ENCODE measurements at regions not wholly inside any gene's neighbourhood (a gene's known extent, or its start where the extent isn't known, plus 50 kb on each side); places are given as distances from the start of the nearest gene placed in this dataset.

DNA sequence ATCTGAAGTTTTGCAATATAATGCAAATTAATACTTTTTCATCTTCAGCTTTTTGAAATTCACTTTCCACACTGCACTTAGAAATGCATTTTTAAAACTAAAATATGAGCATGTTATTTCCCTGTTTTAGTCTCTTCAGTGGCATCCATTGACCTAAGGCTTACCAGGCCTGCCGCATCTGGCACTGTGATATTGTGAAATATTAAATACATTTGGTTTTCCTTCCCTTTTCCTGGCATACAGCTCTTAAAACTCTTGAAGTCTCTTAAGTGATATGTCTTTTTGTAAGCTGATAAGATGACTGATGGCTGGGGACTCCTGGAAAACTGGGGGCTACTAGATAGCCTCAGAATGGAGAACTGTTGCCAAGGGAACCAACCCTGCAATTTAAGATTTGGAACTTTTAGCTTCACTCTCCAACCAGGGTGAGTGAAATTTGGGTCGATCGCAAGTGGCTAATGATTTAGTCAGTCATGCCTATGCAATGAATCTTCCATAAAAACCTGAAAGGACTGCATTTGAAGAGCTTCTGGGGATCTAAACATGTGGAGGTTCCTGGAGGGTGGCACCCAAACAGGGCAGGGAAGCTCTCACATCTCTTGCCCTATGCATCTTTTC, 75.5 kb upstream of the PDC start (continued):
- TF ChIP-seq, protein P1, sequence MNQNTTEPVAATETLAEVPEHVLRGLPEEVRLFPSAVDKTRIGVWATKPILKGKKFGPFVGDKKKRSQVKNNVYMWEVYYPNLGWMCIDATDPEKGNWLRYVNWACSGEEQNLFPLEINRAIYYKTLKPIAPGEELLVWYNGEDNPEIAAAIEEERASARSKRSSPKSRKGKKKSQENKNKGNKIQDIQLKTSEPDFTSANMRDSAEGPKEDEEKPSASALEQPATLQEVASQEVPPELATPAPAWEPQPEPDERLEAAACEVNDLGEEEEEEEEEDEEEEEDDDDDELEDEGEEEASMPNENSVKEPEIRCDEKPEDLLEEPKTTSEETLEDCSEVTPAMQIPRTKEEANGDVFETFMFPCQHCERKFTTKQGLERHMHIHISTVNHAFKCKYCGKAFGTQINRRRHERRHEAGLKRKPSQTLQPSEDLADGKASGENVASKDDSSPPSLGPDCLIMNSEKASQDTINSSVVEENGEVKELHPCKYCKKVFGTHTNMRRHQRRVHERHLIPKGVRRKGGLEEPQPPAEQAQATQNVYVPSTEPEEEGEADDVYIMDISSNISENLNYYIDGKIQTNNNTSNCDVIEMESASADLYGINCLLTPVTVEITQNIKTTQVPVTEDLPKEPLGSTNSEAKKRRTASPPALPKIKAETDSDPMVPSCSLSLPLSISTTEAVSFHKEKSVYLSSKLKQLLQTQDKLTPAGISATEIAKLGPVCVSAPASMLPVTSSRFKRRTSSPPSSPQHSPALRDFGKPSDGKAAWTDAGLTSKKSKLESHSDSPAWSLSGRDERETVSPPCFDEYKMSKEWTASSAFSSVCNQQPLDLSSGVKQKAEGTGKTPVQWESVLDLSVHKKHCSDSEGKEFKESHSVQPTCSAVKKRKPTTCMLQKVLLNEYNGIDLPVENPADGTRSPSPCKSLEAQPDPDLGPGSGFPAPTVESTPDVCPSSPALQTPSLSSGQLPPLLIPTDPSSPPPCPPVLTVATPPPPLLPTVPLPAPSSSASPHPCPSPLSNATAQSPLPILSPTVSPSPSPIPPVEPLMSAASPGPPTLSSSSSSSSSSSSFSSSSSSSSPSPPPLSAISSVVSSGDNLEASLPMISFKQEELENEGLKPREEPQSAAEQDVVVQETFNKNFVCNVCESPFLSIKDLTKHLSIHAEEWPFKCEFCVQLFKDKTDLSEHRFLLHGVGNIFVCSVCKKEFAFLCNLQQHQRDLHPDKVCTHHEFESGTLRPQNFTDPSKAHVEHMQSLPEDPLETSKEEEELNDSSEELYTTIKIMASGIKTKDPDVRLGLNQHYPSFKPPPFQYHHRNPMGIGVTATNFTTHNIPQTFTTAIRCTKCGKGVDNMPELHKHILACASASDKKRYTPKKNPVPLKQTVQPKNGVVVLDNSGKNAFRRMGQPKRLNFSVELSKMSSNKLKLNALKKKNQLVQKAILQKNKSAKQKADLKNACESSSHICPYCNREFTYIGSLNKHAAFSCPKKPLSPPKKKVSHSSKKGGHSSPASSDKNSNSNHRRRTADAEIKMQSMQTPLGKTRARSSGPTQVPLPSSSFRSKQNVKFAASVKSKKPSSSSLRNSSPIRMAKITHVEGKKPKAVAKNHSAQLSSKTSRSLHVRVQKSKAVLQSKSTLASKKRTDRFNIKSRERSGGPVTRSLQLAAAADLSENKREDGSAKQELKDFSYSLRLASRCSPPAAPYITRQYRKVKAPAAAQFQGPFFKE (tag by site-specific recombination; IDR thresholded peaks at IDR 0.05; ENCODE audit: borderline replicate concordance): no peak
- TF ChIP-seq KLF9 (tag by site-specific recombination; IDR thresholded peaks at IDR 0.05; ENCODE audit: low read depth) (no peak), ZFHX2 (tag by site-specific recombination; conservative IDR thresholded peaks at IDR 0.05) (no peak), PRDM1 (tag by site-specific recombination; IDR thresholded peaks at IDR 0.05) (no peak)
- TF ChIP-seq, protein P2, sequence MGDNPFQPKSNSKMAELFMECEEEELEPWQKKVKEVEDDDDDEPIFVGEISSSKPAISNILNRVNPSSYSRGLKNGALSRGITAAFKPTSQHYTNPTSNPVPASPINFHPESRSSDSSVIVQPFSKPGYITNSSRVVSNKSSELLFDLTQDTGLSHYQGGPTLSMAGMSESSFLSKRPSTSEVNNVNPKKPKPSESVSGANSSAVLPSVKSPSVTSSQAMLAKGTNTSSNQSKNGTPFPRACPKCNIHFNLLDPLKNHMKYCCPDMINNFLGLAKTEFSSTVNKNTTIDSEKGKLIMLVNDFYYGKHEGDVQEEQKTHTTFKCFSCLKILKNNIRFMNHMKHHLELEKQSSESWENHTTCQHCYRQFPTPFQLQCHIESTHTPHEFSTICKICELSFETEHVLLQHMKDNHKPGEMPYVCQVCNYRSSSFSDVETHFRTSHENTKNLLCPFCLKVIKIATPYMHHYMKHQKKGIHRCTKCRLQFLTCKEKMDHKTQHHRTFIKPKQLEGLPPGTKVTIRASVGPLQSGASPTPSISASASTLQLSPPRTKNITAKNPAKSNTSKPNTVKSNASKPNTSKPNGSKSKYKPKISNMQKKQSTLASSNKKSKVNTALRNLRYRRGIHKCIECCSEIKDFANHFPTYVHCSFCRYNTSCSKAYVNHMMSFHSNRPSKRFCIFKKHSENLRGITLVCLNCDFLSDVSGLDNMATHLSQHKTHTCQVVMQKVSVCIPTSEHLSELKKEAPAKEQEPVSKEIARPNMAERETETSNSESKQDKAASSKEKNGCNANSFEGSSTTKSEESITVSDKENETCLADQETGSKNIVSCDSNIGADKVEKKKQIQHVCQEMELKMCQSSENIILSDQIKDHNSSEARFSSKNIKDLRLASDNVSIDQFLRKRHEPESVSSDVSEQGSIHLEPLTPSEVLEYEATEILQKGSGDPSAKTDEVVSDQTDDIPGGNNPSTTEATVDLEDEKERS (tag by site-specific recombination; IDR thresholded peaks at IDR 0.05): no peak
- TF ChIP-seq, protein P3, sequence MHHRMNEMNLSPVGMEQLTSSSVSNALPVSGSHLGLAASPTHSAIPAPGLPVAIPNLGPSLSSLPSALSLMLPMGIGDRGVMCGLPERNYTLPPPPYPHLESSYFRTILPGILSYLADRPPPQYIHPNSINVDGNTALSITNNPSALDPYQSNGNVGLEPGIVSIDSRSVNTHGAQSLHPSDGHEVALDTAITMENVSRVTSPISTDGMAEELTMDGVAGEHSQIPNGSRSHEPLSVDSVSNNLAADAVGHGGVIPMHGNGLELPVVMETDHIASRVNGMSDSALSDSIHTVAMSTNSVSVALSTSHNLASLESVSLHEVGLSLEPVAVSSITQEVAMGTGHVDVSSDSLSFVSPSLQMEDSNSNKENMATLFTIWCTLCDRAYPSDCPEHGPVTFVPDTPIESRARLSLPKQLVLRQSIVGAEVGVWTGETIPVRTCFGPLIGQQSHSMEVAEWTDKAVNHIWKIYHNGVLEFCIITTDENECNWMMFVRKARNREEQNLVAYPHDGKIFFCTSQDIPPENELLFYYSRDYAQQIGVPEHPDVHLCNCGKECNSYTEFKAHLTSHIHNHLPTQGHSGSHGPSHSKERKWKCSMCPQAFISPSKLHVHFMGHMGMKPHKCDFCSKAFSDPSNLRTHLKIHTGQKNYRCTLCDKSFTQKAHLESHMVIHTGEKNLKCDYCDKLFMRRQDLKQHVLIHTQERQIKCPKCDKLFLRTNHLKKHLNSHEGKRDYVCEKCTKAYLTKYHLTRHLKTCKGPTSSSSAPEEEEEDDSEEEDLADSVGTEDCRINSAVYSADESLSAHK (tag by site-specific recombination; IDR thresholded peaks at IDR 0.05): no peak

DNA sequence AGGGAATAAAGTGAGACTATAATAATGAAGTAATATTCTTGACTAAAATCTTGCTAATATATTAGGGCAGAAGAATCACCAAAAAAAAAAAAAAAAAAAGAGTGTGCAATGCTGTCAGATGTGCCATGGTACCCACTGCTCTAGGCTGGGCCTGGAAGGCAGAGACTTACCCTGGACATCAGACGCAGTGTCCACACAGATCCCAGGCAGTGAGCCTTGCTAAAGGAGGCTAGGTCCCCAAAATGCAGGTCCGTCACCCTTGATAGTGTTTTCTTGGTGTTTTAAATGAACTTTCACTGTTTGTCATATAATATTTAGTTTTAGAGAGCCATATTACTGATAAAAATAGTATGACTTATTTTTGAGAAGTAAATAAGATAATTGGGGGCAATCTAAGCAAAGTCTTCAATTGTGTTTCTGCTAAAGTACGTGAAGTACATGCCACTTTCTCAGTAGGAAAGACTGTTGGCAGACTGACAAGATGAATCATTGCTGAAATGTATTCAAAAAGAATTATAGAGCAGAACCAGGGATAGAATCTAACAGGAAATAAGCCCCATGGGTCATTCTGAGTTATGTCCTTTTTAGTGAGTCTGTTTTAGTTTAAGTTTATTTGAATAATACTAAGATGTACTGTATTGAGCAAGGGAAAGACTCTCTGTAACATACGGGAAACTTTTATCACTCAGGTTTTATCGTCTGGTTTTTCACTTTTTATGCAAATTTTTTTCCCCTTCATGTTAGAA, 74.6 kb upstream of the PDC start:
- no peaks in the 10 kb centered on the region for H3K9me3 ChIP-seq (ENCODE audit: control insufficient read depth, insufficient read depth, low read depth, low read length)
- ChIA-PET POLR2A (no interaction called here), CTCF (no interaction called here)
- H3K4me3 ChIP-seq (ENCODE audit: low read depth, low read length): no peak overlapping the region
- H3K27ac ChIP-seq (ENCODE audit: extremely low read depth, low read depth, low read length): no peak overlapping the region
- H3K4me1 ChIP-seq (ENCODE audit: control insufficient read depth, insufficient read depth, low read length): no peaks in the 10 kb centered on the region
- no peaks in the 10 kb centered on the region for H3K36me3 ChIP-seq (ENCODE audit: control insufficient read depth in 2 of 2, insufficient read depth in 1 of 2, low read length in 2 of 2)
- TF ChIP-seq FEZF1 (tag by site-specific recombination; IDR thresholded peaks at IDR 0.05): no peak
- no peak for TF ChIP-seq ZNF324 (tag by site-specific recombination; IDR thresholded peaks at IDR 0.05)
- no peak for TF ChIP-seq ZFP3 (tag by site-specific recombination; IDR thresholded peaks at IDR 0.05; ENCODE audit: low read depth)
- no peak for TF ChIP-seq ZSCAN16 (tag by site-specific recombination; IDR thresholded peaks at IDR 0.05)
- no peak for TF ChIP-seq ZNF558 (tag by site-specific recombination; IDR thresholded peaks at IDR 0.05)
- TF ChIP-seq ZSCAN23 (tag by site-specific recombination; IDR thresholded peaks at IDR 0.05): no peak
- TF ChIP-seq, protein P4, sequence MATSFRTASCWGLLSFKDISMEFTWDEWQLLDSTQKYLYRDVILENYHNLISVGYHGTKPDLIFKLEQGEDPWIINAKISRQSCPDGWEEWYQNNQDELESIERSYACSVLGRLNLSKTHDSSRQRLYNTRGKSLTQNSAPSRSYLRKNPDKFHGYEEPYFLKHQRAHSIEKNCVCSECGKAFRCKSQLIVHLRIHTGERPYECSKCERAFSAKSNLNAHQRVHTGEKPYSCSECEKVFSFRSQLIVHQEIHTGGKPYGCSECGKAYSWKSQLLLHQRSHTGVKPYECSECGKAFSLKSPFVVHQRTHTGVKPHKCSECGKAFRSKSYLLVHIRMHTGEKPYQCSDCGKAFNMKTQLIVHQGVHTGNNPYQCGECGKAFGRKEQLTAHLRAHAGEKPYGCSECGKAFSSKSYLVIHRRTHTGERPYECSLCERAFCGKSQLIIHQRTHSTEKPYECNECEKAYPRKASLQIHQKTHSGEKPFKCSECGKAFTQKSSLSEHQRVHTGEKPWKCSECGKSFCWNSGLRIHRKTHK (tag by site-specific recombination; IDR thresholded peaks at IDR 0.05): no peak
- TF ChIP-seq ZBTB17 (tag by site-specific recombination; IDR thresholded peaks at IDR 0.05): no peak
- TF ChIP-seq PRDM10 (tag by site-specific recombination; IDR thresholded peaks at IDR 0.05): no peak
- TF ChIP-seq ZNF37A (tag by site-specific recombination; IDR thresholded peaks at IDR 0.05): no peak
- TF ChIP-seq IKZF3 (tag by site-specific recombination; IDR thresholded peaks at IDR 0.05): no peak
- no peak for TF ChIP-seq ZNF501 (tag by site-specific recombination; IDR thresholded peaks at IDR 0.05)
- no peak for TF ChIP-seq ZNF623 (tag by site-specific recombination; IDR thresholded peaks at IDR 0.05)

Data from HEK293 (cell line).